Stimulated activated naive CD4-positive, alpha-beta T cell treated with Interleukin-2 at 50 U/mL for 16 hours (primary cell): ENCODE measurements at regions not wholly inside any gene's neighbourhood (a gene's known extent, or its start where the extent isn't known, plus 50 kb on each side); places are given as distances from the start of the nearest gene placed in this dataset.

Experiments used
- DNase-seq: peaks from one replicate; lab custom pipeline; 2025; lab: John Stamatoyannopoulos, UW

DNA sequence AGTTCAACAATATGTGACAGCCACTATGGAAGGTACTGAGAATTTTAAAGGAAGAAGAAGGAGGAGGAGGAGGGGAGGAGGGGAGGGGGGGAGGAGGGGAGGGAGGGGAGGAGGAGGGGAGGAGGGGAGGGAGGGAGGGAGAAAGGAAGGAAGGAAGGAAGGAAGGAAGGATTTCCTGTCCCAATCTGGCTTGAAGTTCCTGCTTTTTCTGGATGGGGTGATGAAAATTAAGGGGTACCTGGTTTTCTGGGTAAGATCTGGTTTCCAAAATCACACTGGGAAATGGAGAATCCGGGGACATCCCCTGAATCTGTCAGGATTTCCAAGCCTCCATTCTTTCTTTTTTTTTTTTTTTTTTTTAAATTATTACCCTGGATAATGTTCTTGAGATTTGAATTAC is 271.8 kb downstream of the MTX2 start:
- no peak for DNase-seq

GRCh38 chr2:176542476-176542875 is 273.2 kb downstream of the MTX2 start:
- no peak for DNase-seq

GRCh38 chr2:176544557-176544956 is 275.3 kb downstream of the MTX2 start:
- no peak for DNase-seq

GRCh38 chr2:176544991-176545956 is 276.0 kb downstream of the MTX2 start:
- no peak for DNase-seq

GRCh38 chr2:176546550-176546949 is 277.3 kb downstream of the MTX2 start:
- no peak for DNase-seq

DNA sequence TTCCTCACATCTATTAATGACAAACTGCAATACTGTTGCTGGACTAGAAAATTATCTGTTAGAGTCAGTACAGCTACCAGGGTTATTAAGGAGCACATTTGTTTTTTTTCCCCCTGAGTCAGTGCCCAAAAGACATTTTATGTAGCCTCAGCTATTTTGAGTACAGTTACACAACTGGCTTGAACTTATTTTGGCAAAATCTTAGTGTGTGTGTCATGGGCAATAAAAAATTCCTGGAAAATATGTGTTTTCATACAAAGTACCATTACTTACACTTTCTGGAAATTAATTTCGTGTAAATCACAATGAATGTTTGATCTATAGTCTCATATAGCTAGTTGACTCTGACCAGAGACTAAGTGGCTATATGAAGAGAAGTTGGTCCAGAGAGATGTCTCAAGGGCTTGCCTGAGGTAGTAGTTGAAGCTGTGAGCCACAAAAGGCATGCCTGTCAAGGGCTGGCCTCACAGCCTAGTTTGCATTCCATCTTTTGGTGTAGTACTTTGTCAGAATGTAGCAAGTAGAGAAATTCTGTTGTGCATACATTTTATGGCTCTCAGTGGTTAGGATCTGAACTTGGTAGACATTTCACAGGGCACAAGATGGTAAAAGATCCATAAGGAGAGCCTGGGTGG is 283.4 kb downstream of the MTX2 start:
- no peak for DNase-seq

GRCh38 chr2:176553685-176554100 is 284.5 kb downstream of the MTX2 start:
- DNase-seq = no peak

- DNase-seq = no peak
Observed at GRCh38 chr2:176554101-176555048, 285.1 kb downstream of the MTX2 start.

- DNase-seq = no peak
Observed at GRCh38 chr2:176555112-176555511, 285.9 kb downstream of the MTX2 start.

DNA sequence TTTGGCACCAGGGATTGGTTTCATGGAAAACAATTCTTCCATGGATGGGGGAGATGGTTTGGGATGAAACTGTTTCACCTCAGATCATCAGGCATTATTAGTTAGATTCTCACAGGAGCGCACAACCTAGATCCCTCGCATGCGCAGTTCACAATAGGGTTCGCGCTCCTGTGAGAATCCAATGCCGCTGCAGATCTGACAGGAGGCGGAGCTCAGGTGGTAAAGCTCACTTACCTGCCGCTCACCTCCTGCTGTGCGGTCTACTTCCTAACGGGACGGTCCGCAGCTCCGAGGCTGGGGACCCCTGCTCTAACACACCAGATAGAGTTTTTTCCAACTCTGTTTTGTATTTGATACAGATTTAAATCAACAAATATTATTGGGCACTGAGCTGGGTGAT is 286.5 kb downstream of the MTX2 start:
- DNase-seq = no peak

GRCh38 chr2:176556373-176556772 is 287.1 kb downstream of the MTX2 start:
- DNase-seq = no peak

DNA sequence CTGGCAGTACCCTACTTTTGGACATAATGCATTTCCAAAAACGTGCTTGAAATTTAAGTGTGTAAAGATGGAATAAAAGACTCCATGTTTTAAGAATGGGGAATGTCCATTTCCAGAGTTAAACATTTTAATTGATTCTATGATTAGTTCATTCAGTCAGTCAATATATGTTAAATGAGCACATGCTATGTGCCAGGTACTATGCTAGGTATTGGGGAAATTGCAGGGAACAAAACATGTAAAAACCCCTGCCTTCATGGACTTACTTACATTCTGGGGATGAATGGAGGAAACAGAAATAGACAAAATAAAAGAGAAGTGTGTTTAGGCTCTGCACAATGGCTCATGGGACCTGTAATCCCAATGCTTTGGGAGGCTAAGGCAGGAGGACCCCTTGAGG is 288.6 kb downstream of the MTX2 start:
- DNase-seq = no peak

DNA sequence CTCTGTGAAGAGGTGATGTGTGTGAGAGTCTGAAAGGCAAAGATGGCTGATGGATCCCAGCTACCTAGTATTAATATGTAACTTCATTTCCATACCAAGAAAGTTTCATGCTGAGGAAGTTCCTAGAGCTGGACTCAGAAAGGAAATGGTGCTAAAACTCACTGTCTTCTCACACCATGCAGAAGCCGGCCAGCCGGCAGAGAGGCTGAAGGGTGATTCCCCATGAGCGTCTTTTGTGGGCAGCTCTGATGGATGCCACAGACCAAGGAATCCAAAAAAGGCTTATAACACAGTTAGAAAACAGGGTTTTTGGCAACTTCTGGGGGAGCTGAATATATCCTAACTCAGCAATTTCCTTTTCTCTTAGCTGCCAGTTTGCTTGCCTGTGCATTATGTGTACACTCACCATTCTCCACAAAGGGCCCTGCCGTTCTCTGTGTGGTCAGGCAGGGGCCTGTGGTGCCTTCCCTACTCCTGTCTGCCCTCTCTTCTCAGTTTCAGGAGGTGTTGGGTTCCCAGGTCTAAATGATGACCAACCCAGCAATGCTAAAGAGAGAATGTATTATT is 289.4 kb downstream of the MTX2 start:
- DNase-seq = no peak

DNA sequence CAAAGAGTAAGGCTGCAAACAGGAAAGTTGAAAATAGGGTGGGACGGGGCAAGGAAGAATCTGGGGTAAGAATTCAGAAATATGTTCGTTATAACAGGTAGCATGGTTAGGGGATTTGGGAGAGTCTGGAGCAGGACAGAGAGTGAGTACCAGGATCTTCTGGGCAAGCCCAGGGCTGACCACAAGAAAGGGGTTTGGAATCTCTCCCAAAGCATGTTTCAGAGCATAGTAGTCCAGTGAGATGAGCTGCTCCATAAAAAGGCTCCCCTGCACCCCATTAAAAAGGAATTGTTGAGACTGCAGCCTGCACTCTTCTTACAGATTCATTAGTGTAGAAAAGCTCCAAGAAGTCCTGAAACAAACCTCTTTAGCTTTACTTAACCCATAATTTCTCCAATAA is 291.1 kb downstream of the MTX2 start:
- no peak for DNase-seq

GRCh38 chr2:176561706-176562105 is 292.5 kb downstream of the MTX2 start:
- DNase-seq = no peak

- no peak for DNase-seq
Observed at GRCh38 chr2:176562359-176563078, 293.3 kb downstream of the MTX2 start.

GRCh38 chr2:176565641-176566323 is 296.5 kb downstream of the MTX2 start:
- no peak for DNase-seq

DNA sequence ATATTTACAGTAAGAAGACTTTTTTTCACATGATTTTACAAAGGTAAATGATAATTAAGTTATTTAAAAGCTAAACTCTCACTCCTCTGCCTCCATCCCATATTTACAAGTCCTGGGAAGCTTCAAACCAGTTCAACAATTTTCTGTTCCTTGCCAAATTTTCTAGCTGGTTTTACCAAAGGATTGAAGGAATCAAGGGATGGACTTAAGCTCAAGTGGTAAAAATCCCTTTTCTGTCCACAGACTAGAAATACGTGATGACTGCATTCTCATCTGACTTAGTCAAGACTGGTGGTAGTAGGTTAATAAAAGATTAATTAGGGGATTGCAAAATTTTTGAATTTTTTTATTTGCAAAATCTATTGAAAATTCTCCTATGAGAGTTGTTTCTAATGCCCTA is 297.3 kb downstream of the MTX2 start:
- no peak for DNase-seq

- DNase-seq = no peak
Observed at GRCh38 chr2:176566961-176567360, 297.7 kb downstream of the MTX2 start.

GRCh38 chr2:176567361-176567760 is 298.1 kb downstream of the MTX2 start:
- no peak for DNase-seq

GRCh38 chr2:176569574-176569973 is 300.3 kb downstream of the MTX2 start:
- DNase-seq = no peak
